Progenitor cell of endocrine pancreas (in vitro differentiated cells): ENCODE measurements at regions not wholly inside any gene's neighbourhood (a gene's known extent, or its start where the extent isn't known, plus 50 kb on each side); places are given as distances from the start of the nearest gene placed in this dataset.

Experiments
- DNase-seq: peaks from one replicate; pipeline ENCODE4 v3.0.0; 2021; ENCODE audit warnings: low spot score; ENCODE audit not compliant: unreplicated experiment
- H3K27ac Mint-ChIP-seq: 2 replicates; pipeline ENCODE4 v1.8.0; 2021; ENCODE audit warnings: mild to moderate bottlenecking, moderate library complexity, mixed read lengths
- H3K27me3 Mint-ChIP-seq: 2 replicates; pipeline ENCODE4 v1.8.0; 2021; ENCODE audit warnings: mixed read lengths
- H3K36me3 Mint-ChIP-seq: 2 replicates; pipeline ENCODE4 v1.8.0; 2022; ENCODE audit warnings: mixed read lengths; ENCODE audit not compliant: insufficient read depth
- H3K4me1 Mint-ChIP-seq: 2 replicates; pipeline ENCODE4 v1.8.0; 2021; ENCODE audit warnings: low read depth, mixed read lengths
- H3K4me3 Mint-ChIP-seq: 2 replicates; pipeline ENCODE4 v1.8.0; 2021; ENCODE audit warnings: low read depth, mild to moderate bottlenecking, moderate library complexity, mixed read lengths
- H3K9me3 Mint-ChIP-seq: 2 replicates; pipeline ENCODE4 v1.8.0; 2021; ENCODE audit warnings: low read depth, mixed read lengths
- TF ChIP-seq, protein P1 (sequence below): fragments of 200-600 bp; sonication (generic); IDR thresholded peaks from one replicate; pipeline ENCODE4 v1.5.0; 2021; ENCODE audit warnings: antibody characterized with exemption, mild to moderate bottlenecking; ENCODE audit not compliant: unreplicated experiment

DNA sequence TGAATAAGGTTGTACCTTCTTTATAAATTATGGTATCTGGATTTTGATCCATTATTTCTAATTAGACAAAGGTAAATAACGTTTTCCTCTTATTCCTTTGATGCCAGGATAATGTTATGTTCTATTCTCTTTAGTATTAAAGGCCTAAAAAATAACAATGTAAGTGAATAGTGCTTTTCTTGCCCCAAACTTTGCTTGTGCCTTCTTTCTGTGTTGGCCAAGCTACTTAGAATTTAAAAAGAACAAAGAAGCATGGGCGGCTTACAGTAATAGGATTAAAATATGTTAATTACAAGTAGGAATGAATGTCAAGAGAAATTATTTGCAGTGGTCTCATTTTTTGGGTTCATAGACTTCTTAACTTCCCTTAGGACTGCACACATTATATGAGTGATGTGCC lies 105.0 kb upstream of the FSIP2 start:
- DNase-seq, result no peak
- Mint-ChIP-seq H3K36me3 (no peaks in the 10 kb centered on the region), H3K9me3 (no peaks in the 10 kb centered on the region), H3K27me3 (no peaks in the 10 kb centered on the region), H3K4me3 (no peak overlapping the region), H3K4me1 (no peaks in the 10 kb centered on the region), H3K27ac (no peak overlapping the region)
- TF ChIP-seq, protein P1, sequence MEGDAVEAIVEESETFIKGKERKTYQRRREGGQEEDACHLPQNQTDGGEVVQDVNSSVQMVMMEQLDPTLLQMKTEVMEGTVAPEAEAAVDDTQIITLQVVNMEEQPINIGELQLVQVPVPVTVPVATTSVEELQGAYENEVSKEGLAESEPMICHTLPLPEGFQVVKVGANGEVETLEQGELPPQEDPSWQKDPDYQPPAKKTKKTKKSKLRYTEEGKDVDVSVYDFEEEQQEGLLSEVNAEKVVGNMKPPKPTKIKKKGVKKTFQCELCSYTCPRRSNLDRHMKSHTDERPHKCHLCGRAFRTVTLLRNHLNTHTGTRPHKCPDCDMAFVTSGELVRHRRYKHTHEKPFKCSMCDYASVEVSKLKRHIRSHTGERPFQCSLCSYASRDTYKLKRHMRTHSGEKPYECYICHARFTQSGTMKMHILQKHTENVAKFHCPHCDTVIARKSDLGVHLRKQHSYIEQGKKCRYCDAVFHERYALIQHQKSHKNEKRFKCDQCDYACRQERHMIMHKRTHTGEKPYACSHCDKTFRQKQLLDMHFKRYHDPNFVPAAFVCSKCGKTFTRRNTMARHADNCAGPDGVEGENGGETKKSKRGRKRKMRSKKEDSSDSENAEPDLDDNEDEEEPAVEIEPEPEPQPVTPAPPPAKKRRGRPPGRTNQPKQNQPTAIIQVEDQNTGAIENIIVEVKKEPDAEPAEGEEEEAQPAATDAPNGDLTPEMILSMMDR, result no peak

DNA sequence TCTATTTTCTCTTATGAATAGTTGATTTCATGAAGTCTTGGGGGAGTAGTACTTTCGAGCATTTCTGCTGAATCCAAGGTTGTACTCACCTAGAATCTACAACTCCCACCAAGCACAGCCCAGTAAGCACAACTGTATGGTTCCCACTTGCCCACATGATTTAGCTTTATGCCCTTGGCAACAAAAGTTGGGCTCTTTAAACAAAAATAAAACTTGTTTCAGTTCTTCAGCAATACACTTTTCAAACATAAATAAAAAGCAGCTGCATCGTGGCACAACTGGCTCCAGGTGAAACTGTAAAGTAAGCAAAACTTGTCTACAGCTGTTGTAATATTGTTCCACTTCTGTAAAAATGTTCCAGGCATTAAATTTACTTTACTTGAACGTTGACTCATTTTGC lies 99.8 kb upstream of the FSIP2 start:
- Mint-ChIP-seq H3K4me1 (peaks cover 13% of the 10 kb centered on the region), H3K27ac (no peak overlapping the region)
- TF ChIP-seq, protein P1, result no peak

DNA sequence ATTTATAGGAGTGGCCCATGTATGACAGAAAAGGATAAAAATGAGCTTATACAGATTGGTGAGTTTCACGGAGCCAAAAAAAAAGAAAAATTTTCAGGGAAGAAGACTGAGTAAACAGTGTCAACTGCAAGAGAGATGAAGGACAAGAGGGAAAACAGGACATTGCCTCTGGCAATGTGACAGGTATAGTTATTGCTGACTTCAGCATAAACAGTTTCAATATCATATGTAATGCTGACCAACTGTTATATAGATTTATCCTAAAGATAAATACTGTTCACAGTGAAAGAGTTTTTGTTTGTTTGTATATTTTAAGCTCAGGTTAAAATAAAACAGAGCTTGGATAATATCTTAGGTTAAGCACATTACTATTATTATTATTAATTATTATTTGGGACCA lies 98.0 kb upstream of the FSIP2 start:
- no peaks in the 10 kb centered on the region for H3K27me3 Mint-ChIP-seq
- no peaks in the 10 kb centered on the region for H3K36me3 Mint-ChIP-seq
- H3K4me1 Mint-ChIP-seq, result peaks cover 27% of the 10 kb centered on the region
- H3K27ac Mint-ChIP-seq, result no peak overlapping the region
- DNase-seq, result no peak
- H3K9me3 Mint-ChIP-seq, result no peaks in the 10 kb centered on the region
- TF ChIP-seq, protein P1, result no peak
- no peak overlapping the region for H3K4me3 Mint-ChIP-seq

More for the DNA sequence above, 99.8 kb upstream of the FSIP2 start:
- Mint-ChIP-seq H3K27me3 (no peaks in the 10 kb centered on the region), H3K4me3 (no peak overlapping the region), H3K36me3 (no peaks in the 10 kb centered on the region), H3K9me3 (no peaks in the 10 kb centered on the region)
- no peak for DNase-seq

DNA sequence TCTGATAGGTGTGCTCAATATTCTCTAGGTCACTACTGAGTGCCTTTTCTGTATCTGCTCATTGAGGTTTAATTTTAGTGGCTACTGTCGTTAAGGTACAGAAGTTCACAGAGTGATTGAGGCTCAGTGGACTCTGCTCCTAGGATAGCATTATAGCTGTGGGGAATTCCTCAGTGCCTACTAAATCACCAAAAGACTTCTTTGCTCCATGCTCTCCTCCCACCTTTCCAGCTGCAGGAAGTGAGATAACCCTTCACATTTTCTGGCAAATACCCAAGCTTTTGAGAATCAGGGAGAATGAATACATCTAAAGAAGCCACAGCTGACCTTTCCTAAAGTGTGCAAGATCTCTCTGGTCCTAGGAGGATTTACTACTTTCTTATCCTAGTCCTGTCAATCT lies 95.2 kb upstream of the FSIP2 start:
- H3K27ac Mint-ChIP-seq, result no peak overlapping the region
- TF ChIP-seq, protein P1, result no peak
- peaks cover 31% of the 10 kb centered on the region for H3K4me1 Mint-ChIP-seq
- H3K4me3 Mint-ChIP-seq, result no peak overlapping the region
- H3K36me3 Mint-ChIP-seq, result no peaks in the 10 kb centered on the region
- no peaks in the 10 kb centered on the region for H3K9me3 Mint-ChIP-seq
- no peak for DNase-seq
- no peaks in the 10 kb centered on the region for H3K27me3 Mint-ChIP-seq

DNA sequence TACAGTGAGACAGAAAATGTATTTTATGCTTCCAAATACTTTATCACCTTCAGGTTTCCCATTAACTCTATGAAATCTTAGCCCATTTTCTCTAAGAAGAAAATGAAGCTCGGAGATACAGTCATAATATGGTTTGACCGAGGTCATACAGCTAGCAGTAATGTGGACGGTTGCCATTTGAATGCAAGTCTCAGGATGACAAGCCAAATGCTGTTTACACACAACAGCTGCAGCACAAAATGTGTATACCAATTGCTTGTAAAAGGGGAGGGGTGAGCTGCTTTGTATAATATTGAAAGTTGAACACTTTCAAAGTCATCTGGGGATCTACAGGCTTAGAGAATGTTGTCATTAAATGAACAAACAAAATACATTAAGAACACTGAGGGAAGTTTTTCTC lies 93.8 kb upstream of the FSIP2 start:
- Mint-ChIP-seq H3K27ac (peak overlapping the region; percentile 4), H3K36me3 (no peaks in the 10 kb centered on the region), H3K4me1 (peaks cover 31% of the 10 kb centered on the region), H3K4me3 (no peak overlapping the region), H3K9me3 (no peaks in the 10 kb centered on the region), H3K27me3 (no peaks in the 10 kb centered on the region)
- TF ChIP-seq, protein P1, result no peak
- no peak for DNase-seq

DNA sequence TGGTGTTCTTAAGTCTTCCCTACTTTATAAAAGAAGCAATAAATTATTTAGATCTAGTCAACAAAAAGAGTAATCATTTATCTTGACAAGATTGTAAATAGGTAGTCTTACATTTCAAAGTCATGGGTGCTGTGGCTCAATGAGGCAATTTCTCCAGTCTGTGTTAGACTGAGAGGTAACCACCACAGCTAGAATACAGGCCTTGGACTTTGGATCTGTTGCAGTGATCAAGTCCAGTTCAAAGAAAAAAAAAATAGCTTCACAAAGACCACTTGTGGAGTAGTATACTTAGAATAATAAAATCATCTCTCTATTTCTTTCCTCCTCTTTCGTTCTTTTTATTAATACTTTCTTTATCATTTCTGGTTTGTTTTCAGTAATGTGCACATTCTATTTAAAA lies 93.1 kb upstream of the FSIP2 start:
- no peak overlapping the region for H3K27ac Mint-ChIP-seq
- H3K27me3 Mint-ChIP-seq, result no peaks in the 10 kb centered on the region
- H3K9me3 Mint-ChIP-seq, result no peaks in the 10 kb centered on the region
- TF ChIP-seq, protein P1, result no peak
- no peak for DNase-seq
- H3K4me1 Mint-ChIP-seq, result peaks cover 31% of the 10 kb centered on the region
- no peaks in the 10 kb centered on the region for H3K36me3 Mint-ChIP-seq
- H3K4me3 Mint-ChIP-seq, result no peak overlapping the region
